Uterus (tissue), 2 donors: ENCODE measurements at regions not wholly inside any gene's neighbourhood (a gene's known extent, or its start where the extent isn't known, plus 50 kb on each side); places are given as distances from the start of the nearest gene placed in this dataset.

Experiments
- POLR2A ChIP-seq, 2 donors: fragments of 450-650 bp; IDR thresholded peaks; one replicate each; pipeline ENCODE4 v1.6.1; 2016; ENCODE audit warnings: antibody characterized with exemption in 2 of 2, mild to moderate bottlenecking in 1 of 2, moderate library complexity in 1 of 2
- TF ChIP-seq, protein P1 (sequence below), 4 experiments: fragments of 200-600 bp in 2 of 4; fragments of 450-650 bp in 2 of 4; sonication (generic) in 2 of 4; IDR thresholded peaks; one replicate each; pipeline ENCODE4 v1.5.1; 2016 to 2019; ENCODE audit warnings: antibody characterized with exemption in 4 of 4, mild to moderate bottlenecking in 2 of 4, moderate library complexity in 1 of 4

DNA sequence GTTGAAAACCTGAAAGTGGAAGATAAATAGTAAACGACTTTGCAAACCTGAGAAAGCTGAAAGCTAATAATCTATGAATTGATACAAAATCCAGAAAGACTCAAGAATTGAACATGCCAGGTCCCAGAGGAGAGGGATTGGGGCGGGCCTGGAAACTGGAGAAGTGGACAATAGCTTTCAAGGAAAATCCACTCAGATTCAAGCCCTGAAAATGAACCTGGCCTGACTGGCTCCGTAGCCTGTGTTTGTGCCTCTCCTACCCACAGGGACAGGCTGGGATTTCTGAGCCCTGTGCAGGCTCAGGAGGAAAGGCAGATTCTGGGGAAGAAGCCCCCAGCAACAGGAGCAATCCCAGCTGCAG, 274.8 kb upstream of the HS6ST1 start:
- TF ChIP-seq, protein P1, sequence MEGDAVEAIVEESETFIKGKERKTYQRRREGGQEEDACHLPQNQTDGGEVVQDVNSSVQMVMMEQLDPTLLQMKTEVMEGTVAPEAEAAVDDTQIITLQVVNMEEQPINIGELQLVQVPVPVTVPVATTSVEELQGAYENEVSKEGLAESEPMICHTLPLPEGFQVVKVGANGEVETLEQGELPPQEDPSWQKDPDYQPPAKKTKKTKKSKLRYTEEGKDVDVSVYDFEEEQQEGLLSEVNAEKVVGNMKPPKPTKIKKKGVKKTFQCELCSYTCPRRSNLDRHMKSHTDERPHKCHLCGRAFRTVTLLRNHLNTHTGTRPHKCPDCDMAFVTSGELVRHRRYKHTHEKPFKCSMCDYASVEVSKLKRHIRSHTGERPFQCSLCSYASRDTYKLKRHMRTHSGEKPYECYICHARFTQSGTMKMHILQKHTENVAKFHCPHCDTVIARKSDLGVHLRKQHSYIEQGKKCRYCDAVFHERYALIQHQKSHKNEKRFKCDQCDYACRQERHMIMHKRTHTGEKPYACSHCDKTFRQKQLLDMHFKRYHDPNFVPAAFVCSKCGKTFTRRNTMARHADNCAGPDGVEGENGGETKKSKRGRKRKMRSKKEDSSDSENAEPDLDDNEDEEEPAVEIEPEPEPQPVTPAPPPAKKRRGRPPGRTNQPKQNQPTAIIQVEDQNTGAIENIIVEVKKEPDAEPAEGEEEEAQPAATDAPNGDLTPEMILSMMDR (IDR thresholded peaks at IDR 0.05): no peak
- TF ChIP-seq POLR2A (IDR thresholded peaks at IDR 0.05): no peak
